HepG2 (cell line): ENCODE measurements at regions not wholly inside any gene's neighbourhood (a gene's known extent, or its start where the extent isn't known, plus 50 kb on each side); places are given as distances from the start of the nearest gene placed in this dataset.

Source experiments
- CEBPG ChIP-seq: IDR thresholded peaks from 2 replicates; pipeline ENCODE4 v1.6.1; 2016
- GATAD1 ChIP-seq: IDR thresholded peaks from 2 replicates; pipeline ENCODE4 v1.6.1; 2016; ENCODE audit warnings: missing genetic modification reagents, missing compliant biosample characterization
- HDAC2 ChIP-seq: sonication (generic); formaldehyde crosslinking; IDR thresholded peaks from 2 replicates; pipeline ENCODE4 v1.4.0; 2020; ENCODE audit warnings: missing genetic modification reagents
- IRF2 ChIP-seq: IDR thresholded peaks from 2 replicates; pipeline ENCODE4 v1.6.1; 2018; ENCODE audit warnings: missing genetic modification reagents, missing compliant biosample characterization
- KLF6 ChIP-seq: IDR thresholded peaks from 2 replicates; pipeline ENCODE4 v1.8.0; 2016; ENCODE audit warnings: missing biosample characterization, missing genetic modification reagents
- MEF2D ChIP-seq: sonication (generic); formaldehyde crosslinking; IDR thresholded peaks from 2 replicates; pipeline ENCODE4 v1.5.1; 2020; ENCODE audit warnings: mild to moderate bottlenecking, missing genetic modification reagents
- SAP130 ChIP-seq: IDR thresholded peaks from 2 replicates; pipeline ENCODE4 v1.6.1; 2016; ENCODE audit warnings: low read depth
- WIZ ChIP-seq: sonication (generic); formaldehyde crosslinking; IDR thresholded peaks from 2 replicates; pipeline ENCODE4 v1.5.1; 2020; ENCODE audit warnings: mild to moderate bottlenecking, missing genetic modification reagents
- YEATS4 ChIP-seq: sonication (generic); formaldehyde crosslinking; IDR thresholded peaks from 2 replicates; pipeline ENCODE4 v1.4.0; 2020; ENCODE audit warnings: missing genetic modification reagents, borderline replicate concordance
- ZMYM3 ChIP-seq: sonication (generic); formaldehyde crosslinking; IDR thresholded peaks from 2 replicates; pipeline ENCODE4 v1.5.1; 2020; ENCODE audit warnings: mild to moderate bottlenecking, missing genetic modification reagents
- ZNF234 ChIP-seq: sonication (generic); formaldehyde crosslinking; conservative IDR thresholded peaks from 2 replicates; pipeline ENCODE4 v1.5.1; 2020; ENCODE audit warnings: mild to moderate bottlenecking, missing genetic modification reagents
- ZNF280D ChIP-seq: sonication (generic); formaldehyde crosslinking; IDR thresholded peaks from 2 replicates; pipeline ENCODE4 v1.5.1; 2020; ENCODE audit warnings: mild to moderate bottlenecking, missing genetic modification reagents
- ZNF331 ChIP-seq: sonication (generic); formaldehyde crosslinking; IDR thresholded peaks from 2 replicates; pipeline ENCODE4 v1.4.0; 2020; ENCODE audit warnings: missing genetic modification reagents
- ZNF776 ChIP-seq: sonication (generic); formaldehyde crosslinking; IDR thresholded peaks from 2 replicates; pipeline ENCODE4 v1.4.0; 2020; ENCODE audit warnings: mild to moderate bottlenecking, missing genetic modification reagents

- 0 out of 2 replicates have a peak, but pooled peaks have one; percentile 31 for TF ChIP-seq ZMYM3 (CRISPR knock-in tag)
- TF ChIP-seq ZNF776 (CRISPR knock-in tag) = no peak
- 0 out of 2 replicates have a peak, but pooled peaks have one; percentile 30 for TF ChIP-seq CEBPG (CRISPR knock-in tag)
- TF ChIP-seq GATAD1 = 0 out of 2 replicates have a peak, but pooled peaks have one; percentile 29
- no peak for TF ChIP-seq ZNF234 (CRISPR knock-in tag)
- TF ChIP-seq KLF6 = 0 out of 2 replicates have a peak, but pooled peaks have one; percentile 34
- TF ChIP-seq YEATS4 (CRISPR knock-in tag) = no peak
- peak; percentile 41; the same call in 1 of the 2 replicates for TF ChIP-seq IRF2 (CRISPR knock-in tag)
- peak; percentile 64 for TF ChIP-seq MEF2D (CRISPR knock-in tag)
- 0 out of 2 replicates have a peak, but pooled peaks have one; percentile 46 for TF ChIP-seq HDAC2 (CRISPR knock-in tag)
- TF ChIP-seq SAP130 (CRISPR knock-in tag) = peak; percentile 41; the same call in 1 of the 2 replicates
- 0 out of 2 replicates have a peak, but pooled peaks have one; percentile 51 for TF ChIP-seq ZNF280D
- 0 out of 2 replicates have a peak, but pooled peaks have one; percentile 8 for TF ChIP-seq WIZ (CRISPR knock-in tag)
- TF ChIP-seq ZNF331 (CRISPR knock-in tag) = peak; percentile 54; the same call in 1 of the 2 replicates
Measured at GRCh38 chr2:134118279-134119116, 135.4 kb upstream of the MGAT5 start (continued).
